C4-2B (cell line): ENCODE measurements at regions not wholly inside any gene's neighbourhood (a gene's known extent, or its start where the extent isn't known, plus 50 kb on each side); places are given as distances from the start of the nearest gene placed in this dataset.
"Not testable (repeated sequence)": the region's sequence is repeated elsewhere in the genome, so short reads cannot be mapped to it uniquely, and the experiment has no call there.

Source experiments
- ZFX ChIP-seq: fragments of 450-650 bp; IDR thresholded peaks from 2 replicates; pipeline ENCODE4 v1.6.1; 2017
- TF ChIP-seq, protein P1 (sequence below): fragments of 450-650 bp; conservative IDR thresholded peaks from 2 replicates; pipeline ENCODE4 v1.5.1; 2017; ENCODE audit warnings: mild to moderate bottlenecking

- TF ChIP-seq, protein P1, sequence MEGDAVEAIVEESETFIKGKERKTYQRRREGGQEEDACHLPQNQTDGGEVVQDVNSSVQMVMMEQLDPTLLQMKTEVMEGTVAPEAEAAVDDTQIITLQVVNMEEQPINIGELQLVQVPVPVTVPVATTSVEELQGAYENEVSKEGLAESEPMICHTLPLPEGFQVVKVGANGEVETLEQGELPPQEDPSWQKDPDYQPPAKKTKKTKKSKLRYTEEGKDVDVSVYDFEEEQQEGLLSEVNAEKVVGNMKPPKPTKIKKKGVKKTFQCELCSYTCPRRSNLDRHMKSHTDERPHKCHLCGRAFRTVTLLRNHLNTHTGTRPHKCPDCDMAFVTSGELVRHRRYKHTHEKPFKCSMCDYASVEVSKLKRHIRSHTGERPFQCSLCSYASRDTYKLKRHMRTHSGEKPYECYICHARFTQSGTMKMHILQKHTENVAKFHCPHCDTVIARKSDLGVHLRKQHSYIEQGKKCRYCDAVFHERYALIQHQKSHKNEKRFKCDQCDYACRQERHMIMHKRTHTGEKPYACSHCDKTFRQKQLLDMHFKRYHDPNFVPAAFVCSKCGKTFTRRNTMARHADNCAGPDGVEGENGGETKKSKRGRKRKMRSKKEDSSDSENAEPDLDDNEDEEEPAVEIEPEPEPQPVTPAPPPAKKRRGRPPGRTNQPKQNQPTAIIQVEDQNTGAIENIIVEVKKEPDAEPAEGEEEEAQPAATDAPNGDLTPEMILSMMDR: not testable (repeated sequence)
- not testable (repeated sequence) for TF ChIP-seq ZFX
Observed at GRCh38 chr5:30345539-30346345, 847.7 kb upstream of the CDH6 start.
